C4-2B (cell line): ENCODE measurements at regions not wholly inside any gene's neighbourhood (a gene's known extent, or its start where the extent isn't known, plus 50 kb on each side); places are given as distances from the start of the nearest gene placed in this dataset.

Source experiments
- H3K27ac ChIP-seq: fragments of 450-650 bp; 2 replicates; pipeline ENCODE4 v1.5.1; 2017
- CTCF ChIP-seq: fragments of 450-650 bp; conservative IDR thresholded peaks from 2 replicates; pipeline ENCODE4 v1.5.1; 2017; ENCODE audit warnings: mild to moderate bottlenecking
- ZFX ChIP-seq: fragments of 450-650 bp; IDR thresholded peaks from 2 replicates; pipeline ENCODE4 v1.6.1; 2017

GRCh38 chr18:22467760-22468553 is 50.2 kb upstream of the CTAGE1 start:
- peak overlapping the region; percentile 91 for H3K27ac ChIP-seq
- TF ChIP-seq ZFX = no peak
- no peak for TF ChIP-seq CTCF

DNA sequence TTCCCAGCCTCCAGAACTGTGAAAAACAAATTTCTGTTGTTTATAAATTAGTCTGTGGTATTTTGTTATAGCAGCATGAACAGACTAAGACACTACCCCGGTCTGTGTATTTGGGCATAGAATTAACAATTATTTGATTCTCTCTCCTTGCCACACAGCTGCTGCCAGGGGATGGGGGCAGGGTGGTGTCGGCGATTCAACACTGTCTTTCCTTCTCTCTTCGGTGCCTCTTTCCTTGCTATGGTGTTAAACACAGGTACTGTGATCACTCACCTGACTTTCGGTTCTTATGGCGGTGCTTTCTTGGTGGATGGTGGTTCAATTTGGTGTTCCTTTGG is 50.8 kb upstream of the CTAGE1 start:
- peak overlapping the region; percentile 17; the same call in 1 of the 2 replicates for H3K27ac ChIP-seq
- no peak for TF ChIP-seq CTCF
- no peak for TF ChIP-seq ZFX

- TF ChIP-seq CTCF (no peak), ZFX (no peak)
- H3K27ac ChIP-seq = no peak overlapping the region; the same call in 1 of the 2 replicates
Measured at GRCh38 chr18:22469061-22469734, 51.5 kb upstream of the CTAGE1 start.

DNA sequence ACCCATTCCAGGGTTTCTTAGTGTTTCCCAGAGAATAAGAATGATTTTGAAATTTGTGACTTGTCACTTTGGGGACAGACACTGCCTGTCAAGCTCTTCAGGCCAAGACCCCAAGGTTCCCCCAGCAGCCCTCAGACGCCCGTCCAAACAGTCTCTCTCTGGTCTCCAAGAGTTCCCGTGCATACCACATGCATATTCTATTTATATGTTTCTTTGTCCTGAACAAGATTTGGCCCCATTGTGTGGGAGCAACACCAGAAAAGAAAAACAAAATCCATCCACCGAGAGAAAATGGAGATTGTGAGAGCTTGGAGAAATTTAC is 52.2 kb upstream of the CTAGE1 start:
- TF ChIP-seq CTCF (no peak), ZFX (no peak)
- H3K27ac ChIP-seq = peak overlapping the region; percentile 83

- no peak for TF ChIP-seq CTCF
- no peak for TF ChIP-seq ZFX
- peak overlapping the region; percentile 83 for H3K27ac ChIP-seq
Measured at GRCh38 chr18:22470248-22471235, 52.8 kb upstream of the CTAGE1 start.

DNA sequence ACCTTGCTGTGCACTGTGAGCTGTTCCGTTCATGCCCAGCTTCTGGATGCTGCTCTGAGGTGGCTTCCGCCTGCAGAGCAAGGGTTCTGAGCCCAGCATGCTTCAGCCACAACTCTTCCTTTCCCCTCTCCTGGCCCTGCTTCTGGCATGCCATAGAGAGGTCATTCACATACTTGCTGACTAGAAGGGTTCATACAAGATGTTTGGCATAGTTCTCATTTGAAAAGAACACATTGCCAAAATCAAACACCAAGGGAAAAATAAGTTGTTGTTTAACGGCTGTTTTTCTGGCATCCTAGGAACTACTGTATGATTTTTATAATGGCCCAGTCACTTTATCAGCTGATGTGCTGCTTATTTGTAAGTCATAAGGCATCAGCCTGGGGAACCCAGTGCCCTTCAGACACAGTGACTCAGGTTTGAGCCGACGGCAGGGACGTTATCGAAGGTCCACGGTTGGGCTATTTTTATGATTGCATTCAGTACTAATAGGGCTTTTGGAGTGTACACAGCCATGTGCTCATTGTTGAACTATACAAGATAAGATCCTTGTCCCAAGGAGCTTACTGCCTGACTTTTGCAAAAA is 53.9 kb upstream of the CTAGE1 start:
- H3K27ac ChIP-seq = peak overlapping the region; percentile 83
- TF ChIP-seq ZFX (no peak), CTCF (no peak)
